B cell (primary cell): ENCODE measurements at regions not wholly inside any gene's neighbourhood (a gene's known extent, or its start where the extent isn't known, plus 50 kb on each side); places are given as distances from the start of the nearest gene placed in this dataset.

Experiments
- ATAC-seq: fragments of 200-7000 bp; cut with Tn5 transposase; one replicate; pipeline ENCODE4 v1.10.0; 2021; ENCODE audit warnings: low read depth, mild to moderate bottlenecking, moderate number of reproducible peaks, moderate library complexity
- CTCF ChIA-PET: fragments of 350-600 bp; sonication (Branson Sonifier 250); formaldehyde crosslinking; loops from one replicate; lab custom pipeline; 2021; ENCODE audit warnings: antibody characterized with exemption, inconsistent platforms; lab: Charles Lee
- POLR2A ChIA-PET: fragments of 350-600 bp; sonication (Branson Sonifier 250); formaldehyde crosslinking; loops from one replicate; lab custom pipeline; 2021; ENCODE audit warnings: antibody characterized with exemption; lab: Charles Lee
- DNase-seq: peaks from one replicate; pipeline ENCODE4 v3.0.0; 2013
- H2AFZ ChIP-seq: 2 replicates; pipeline ENCODE4 v1.6.1; 2012; ENCODE audit warnings: mild to moderate bottlenecking, low read depth, low read length; ENCODE audit not compliant: insufficient read depth, poor library complexity, severe bottlenecking
- H3K27ac ChIP-seq, 2 donors: 1 replicate in 1 of 2; 2 replicates in 1 of 2; pipeline ENCODE4 v1.5.1; 2012 to 2013; ENCODE audit warnings: low read length in 2 of 2, mild to moderate bottlenecking in 2 of 2, moderate library complexity in 1 of 2
- H3K27me3 ChIP-seq, 4 experiments: fragments of 200-600 bp in 1 of 4; sonication (generic) in 1 of 4; replicated peaks in 1 of 4; 1 replicate in 2 of 4; 2 replicates in 2 of 4; pipeline versions ENCODE4 v1.6.1 to v1.7.0; 2013 to 2016; ENCODE audit warnings: low read length in 3 of 4, mild to moderate bottlenecking in 2 of 4, mixed read lengths in 1 of 4, moderate library complexity in 1 of 4; ENCODE audit not compliant: insufficient read depth in 4 of 4, control insufficient read depth in 3 of 4; ENCODE audit errors: control extremely low read depth in 1 of 4
- H3K36me3 ChIP-seq, 2 experiments: replicated peaks in 1 of 2; 1 replicate in 1 of 2; 2 replicates in 1 of 2; pipeline versions ENCODE4 v1.6.1 to v1.7.1; 2013; ENCODE audit warnings: low read length in 1 of 2; ENCODE audit not compliant: insufficient read depth in 2 of 2, control insufficient read depth in 1 of 2; ENCODE audit errors: control extremely low read depth in 1 of 2, extremely low read depth in 1 of 2
- H3K4me1 ChIP-seq, 2 donors: fragments of 200-600 bp in 1 of 2; sonication (generic) in 1 of 2; 1 replicate in 1 of 2; 2 replicates in 1 of 2; pipeline versions ENCODE4 v1.5.1 to v1.6.1; 2013 to 2017; ENCODE audit warnings: low read length in 2 of 2; ENCODE audit not compliant: control insufficient read depth in 2 of 2, insufficient read depth in 2 of 2
- H3K4me2 ChIP-seq: replicated peaks from 2 replicates; pipeline ENCODE3; 2012; ENCODE audit warnings: mild to moderate bottlenecking, low read depth, low read length; ENCODE audit not compliant: poor library complexity, severe bottlenecking
- H3K4me3 ChIP-seq, 5 experiments: fragments of 200-600 bp in 1 of 5; sonication (generic) in 1 of 5; 1 replicate in 3 of 5; 2 replicates in 2 of 5; pipeline versions ENCODE4 v1.5.1 to v1.7.0; 2011 to 2016; ENCODE audit warnings: low read length in 4 of 5, mild to moderate bottlenecking in 4 of 5, low read depth in 2 of 5, control low read depth in 1 of 5, moderate library complexity in 1 of 5; ENCODE audit not compliant: insufficient read depth in 1 of 5; ENCODE audit errors: control extremely low read depth in 1 of 5, extremely low read depth in 1 of 5
- H3K79me2 ChIP-seq: fragments of 200-600 bp; sonication (generic); one replicate; pipeline ENCODE4 v1.6.0; 2016; ENCODE audit warnings: low read length; ENCODE audit not compliant: control insufficient read depth, insufficient read depth
- H3K9ac ChIP-seq: fragments of 200-600 bp; sonication (generic); 2 replicates; pipeline ENCODE4 v1.6.1; 2017; ENCODE audit warnings: mild to moderate bottlenecking, low read length, moderate library complexity
- H3K9me3 ChIP-seq, 3 donors: one replicate each; pipeline versions ENCODE4 v1.6.1 to v1.7.1; 2013; ENCODE audit warnings: low read length in 2 of 3; ENCODE audit not compliant: control insufficient read depth in 2 of 3, insufficient read depth in 1 of 3; ENCODE audit errors: control extremely low read depth in 1 of 3
- H4K20me1 ChIP-seq: 2 replicates; pipeline ENCODE4 v1.6.0; 2012; ENCODE audit warnings: mild to moderate bottlenecking, low read length; ENCODE audit not compliant: insufficient read depth, control insufficient read depth, poor library complexity, severe bottlenecking
- H3K27ac Mint-ChIP-seq: one replicate; pipeline ENCODE4 v1.8.0; 2021; ENCODE audit warnings: mixed read lengths
- H3K27me3 Mint-ChIP-seq: one replicate; pipeline ENCODE4 v1.8.0; 2021; ENCODE audit warnings: mixed read lengths
- H3K4me1 Mint-ChIP-seq: one replicate; pipeline ENCODE4 v1.8.0; 2021; ENCODE audit warnings: mixed read lengths
- H3K4me3 Mint-ChIP-seq: one replicate; pipeline ENCODE4 v1.8.0; 2021; ENCODE audit warnings: mixed read lengths
- H3K9me3 Mint-ChIP-seq: one replicate; pipeline ENCODE4 v1.8.0; 2022; ENCODE audit warnings: mixed read lengths; ENCODE audit not compliant: insufficient read depth
- CTCF ChIP-seq: fragments of 200-600 bp; IDR thresholded peaks from one replicate; pipeline ENCODE4 v1.8.0; 2022; ENCODE audit warnings: antibody characterized with exemption, mild to moderate bottlenecking
- EZH2 ChIP-seq: IDR thresholded peaks from 2 replicates; pipeline ENCODE4 v1.6.1; 2012; ENCODE audit warnings: borderline replicate concordance, low read depth, mild to moderate bottlenecking, moderate library complexity, low read length; ENCODE audit not compliant: insufficient read depth, poor library complexity, severe bottlenecking
- WGBS: methylation state at CpG from one replicate; pipeline ENCODE4 v1.1.5; 2013; ENCODE audit warnings: missing lambda C conversion rate; ENCODE audit not compliant: insufficient coverage; 5-methylcytosine and 5-hydroxymethylcytosine counted together
- intact Hi-C: fragments of 100-400 bp; cut with micrococcal nuclease; formaldehyde crosslinking; loops from one replicate; pipeline ENCODE4 v1.10.0; 2022

DNA sequence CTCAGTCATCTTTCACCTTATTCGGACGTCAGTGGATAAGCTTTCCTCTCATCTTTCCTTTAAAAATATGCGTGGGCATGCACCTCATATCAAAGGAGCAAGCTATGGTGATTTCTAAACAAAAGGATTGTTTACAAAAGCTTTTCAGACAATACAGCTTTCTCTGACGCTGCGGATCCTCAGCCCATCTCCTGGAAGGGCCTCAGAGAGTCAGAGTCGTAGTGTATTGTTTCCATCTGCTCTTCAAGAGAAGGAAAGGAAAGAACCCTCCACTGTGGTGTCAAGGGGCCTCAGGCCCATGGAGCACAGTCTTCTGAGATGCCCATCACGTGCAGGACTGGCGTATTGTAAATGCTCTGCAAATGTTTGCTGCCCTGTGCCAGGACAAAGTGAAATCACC is 163.4 kb upstream of the MAP1B start:
- Histone ChIP-seq H3K36me3 (no peaks in the 10 kb centered on the region), H2AFZ (no peak overlapping the region), H3K79me2 (no peaks in the 10 kb centered on the region), H4K20me1 (no peaks in the 10 kb centered on the region), H3K27ac (no peak overlapping the region), H3K4me1 (no peaks in the 10 kb centered on the region), H3K4me2 (no peak overlapping the region), H3K9me3 (peaks cover 0 to 11% (median 0%) of the 10 kb centered on the region in 3 donors), H3K4me3 (no peak overlapping the region), H3K27me3 (peaks cover 0 to 3% (median 0%) of the 10 kb centered on the region in 4 experiments), H3K9ac (no peak overlapping the region)
- intact Hi-C loops, result no loop called here
- no peak overlapping the region for H3K27ac Mint-ChIP-seq
- H3K4me1 Mint-ChIP-seq, result no peaks in the 10 kb centered on the region
- DNase-seq (no peak), ATAC-seq (no peak)
- CTCF ChIA-PET, result no interaction called here
- 64% methylated on average over 4 of the region's 8 CpGs for WGBS
- no peaks in the 10 kb centered on the region for H3K9me3 Mint-ChIP-seq
- H3K4me3 Mint-ChIP-seq, result no peak overlapping the region
- POLR2A ChIA-PET, result no interaction called here
- no peak for TF ChIP-seq EZH2
- TF ChIP-seq CTCF, result no peak
- H3K27me3 Mint-ChIP-seq, result peaks cover 3% of the 10 kb centered on the region

- ATAC-seq, result no peak
- Histone ChIP-seq H3K4me1 (no peaks in the 10 kb centered on the region), H3K27me3 (peaks cover 0 to 3% (median 0%) of the 10 kb centered on the region in 4 experiments), H3K9ac (no peak overlapping the region), H3K9me3 (peaks cover 0 to 12% (median 0%) of the 10 kb centered on the region in 3 donors), H3K36me3 (no peaks in the 10 kb centered on the region), H4K20me1 (no peaks in the 10 kb centered on the region), H2AFZ (no peak overlapping the region), H3K79me2 (no peaks in the 10 kb centered on the region), H3K4me3 (no peak overlapping the region), H3K4me2 (no peak overlapping the region), H3K27ac (no peak overlapping the region)
- Mint-ChIP-seq H3K4me1 (no peaks in the 10 kb centered on the region), H3K9me3 (no peaks in the 10 kb centered on the region), H3K4me3 (no peak overlapping the region), H3K27ac (no peak overlapping the region), H3K27me3 (no peaks in the 10 kb centered on the region)
- no peak for DNase-seq
- TF ChIP-seq CTCF (no peak), EZH2 (no peak)
- CTCF ChIA-PET, result no interaction called here
- POLR2A ChIA-PET, result no interaction called here
- WGBS, result 79% methylated on average over 1 of the region's 6 CpGs
- intact Hi-C loops, result no loop called here
Observed at GRCh38 chr5:71945436-71945835, 161.8 kb upstream of the MAP1B start.
